Memory B cell (primary cell): ENCODE measurements at regions not wholly inside any gene's neighbourhood (a gene's known extent, or its start where the extent isn't known, plus 50 kb on each side); places are given as distances from the start of the nearest gene placed in this dataset.

Experiments
- ATAC-seq: fragments of 150-1000 bp; cut with Tn5 transposase; 2 replicates; pipeline ENCODE4 v1.10.0; 2021; ENCODE audit warnings: low read depth, mild to moderate bottlenecking, moderate library complexity
- DNase-seq, 2 donors: peaks; one replicate each; pipeline ENCODE4 v3.0.0; 2022; ENCODE audit warnings: low spot score in 2 of 2
- H3K27ac Mint-ChIP-seq: one replicate; pipeline ENCODE4 v1.8.0; 2022; ENCODE audit warnings: mild to moderate bottlenecking, moderate library complexity, mixed read lengths
- H3K27me3 Mint-ChIP-seq: one replicate; pipeline ENCODE4 v1.8.0; 2022; ENCODE audit warnings: mixed read lengths
- H3K36me3 Mint-ChIP-seq: one replicate; pipeline ENCODE4 v1.8.0; 2022; ENCODE audit warnings: mild to moderate bottlenecking, mixed read lengths
- H3K4me1 Mint-ChIP-seq: one replicate; pipeline ENCODE4 v1.8.0; 2022; ENCODE audit warnings: mixed read lengths
- H3K4me3 Mint-ChIP-seq: one replicate; pipeline ENCODE4 v1.8.0; 2022; ENCODE audit warnings: mild to moderate bottlenecking, moderate library complexity, mixed read lengths
- H3K9me3 Mint-ChIP-seq: one replicate; pipeline ENCODE4 v1.8.0; 2022; ENCODE audit warnings: mixed read lengths

DNA sequence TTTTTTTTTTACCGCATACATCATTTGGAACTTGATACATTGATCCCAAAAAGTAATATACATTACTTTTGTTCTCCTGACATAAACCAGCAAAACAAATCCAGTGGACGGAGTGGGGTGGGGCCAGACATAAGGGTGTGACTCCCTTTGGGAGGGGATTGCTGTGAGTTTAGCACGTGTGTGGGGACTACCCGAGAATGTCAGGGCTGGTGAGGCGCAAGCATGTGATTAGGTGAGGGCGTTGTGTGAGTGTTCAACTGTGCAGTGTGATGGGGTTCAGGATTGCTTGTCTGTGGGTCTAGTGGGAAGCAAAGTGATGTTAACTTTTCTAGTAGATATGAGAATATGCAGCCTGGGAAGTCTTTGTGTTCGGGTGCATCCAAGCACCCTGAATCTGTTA lies 468.0 kb downstream of the TSHZ3 start:
- DNase-seq = no peak
- no peak for ATAC-seq
- H3K27ac Mint-ChIP-seq = no peak overlapping the region
- H3K4me3 Mint-ChIP-seq = no peak overlapping the region
- no peaks in the 10 kb centered on the region for H3K36me3 Mint-ChIP-seq
- H3K9me3 Mint-ChIP-seq = no peaks in the 10 kb centered on the region
- H3K27me3 Mint-ChIP-seq = no peaks in the 10 kb centered on the region
- no peaks in the 10 kb centered on the region for H3K4me1 Mint-ChIP-seq

DNA sequence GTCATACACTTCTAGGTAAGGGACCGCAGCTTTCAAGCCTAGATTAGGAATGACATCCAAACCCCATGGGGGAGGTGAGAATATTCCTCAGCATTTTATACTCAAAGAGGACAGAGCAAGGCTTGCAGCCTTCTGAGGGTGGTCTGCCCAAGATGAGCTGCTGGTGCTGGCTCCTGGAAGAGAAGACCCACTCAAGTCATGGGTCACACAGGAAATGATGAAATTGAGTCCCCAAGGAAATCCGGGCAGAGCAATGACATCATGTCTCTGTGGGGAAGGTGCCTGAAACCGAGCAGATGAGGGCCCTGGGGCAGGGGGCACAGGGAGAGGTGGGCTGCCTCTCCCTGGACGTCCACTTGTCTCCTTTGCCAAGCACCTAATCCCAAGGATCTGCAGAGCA lies 468.7 kb downstream of the TSHZ3 start:
- ATAC-seq (no peak), DNase-seq (no peak)
- Mint-ChIP-seq H3K27ac (no peak overlapping the region), H3K27me3 (no peaks in the 10 kb centered on the region), H3K4me1 (no peaks in the 10 kb centered on the region), H3K36me3 (no peaks in the 10 kb centered on the region), H3K4me3 (no peak overlapping the region), H3K9me3 (no peaks in the 10 kb centered on the region)

- Mint-ChIP-seq H3K4me1 (no peaks in the 10 kb centered on the region), H3K27ac (no peak overlapping the region), H3K36me3 (no peaks in the 10 kb centered on the region), H3K27me3 (no peaks in the 10 kb centered on the region), H3K9me3 (no peaks in the 10 kb centered on the region), H3K4me3 (no peak overlapping the region)
- DNase-seq (no peak), ATAC-seq (no peak)
Observed at GRCh38 chr19:30880151-30880550, 469.1 kb downstream of the TSHZ3 start.

DNA sequence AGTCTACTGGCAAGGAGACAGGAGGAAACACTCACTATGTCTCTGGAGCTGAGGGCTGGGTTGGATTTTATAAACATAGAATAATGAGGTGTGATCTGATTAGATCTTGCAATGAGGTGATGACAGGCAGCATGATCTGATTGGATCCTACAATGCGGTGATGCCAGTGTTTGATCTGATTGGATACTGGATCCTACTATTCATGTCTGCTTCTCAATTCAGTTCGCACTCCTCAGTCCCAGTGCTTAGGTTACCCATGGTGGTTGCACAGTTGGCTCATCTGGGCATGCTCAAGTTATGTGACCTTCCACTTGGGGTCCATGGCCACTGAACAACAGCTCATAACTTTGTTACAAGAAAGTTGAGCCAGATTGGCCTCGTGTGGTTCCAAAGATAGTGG lies 469.5 kb downstream of the TSHZ3 start:
- no peak for DNase-seq
- no peaks in the 10 kb centered on the region for H3K9me3 Mint-ChIP-seq
- H3K4me1 Mint-ChIP-seq = no peaks in the 10 kb centered on the region
- no peak for ATAC-seq
- H3K4me3 Mint-ChIP-seq = no peak overlapping the region
- H3K27me3 Mint-ChIP-seq = no peaks in the 10 kb centered on the region
- no peak overlapping the region for H3K27ac Mint-ChIP-seq
- H3K36me3 Mint-ChIP-seq = no peaks in the 10 kb centered on the region

- H3K36me3 Mint-ChIP-seq = no peaks in the 10 kb centered on the region
- ATAC-seq (no peak), DNase-seq (no peak)
- no peaks in the 10 kb centered on the region for H3K9me3 Mint-ChIP-seq
- no peak overlapping the region for H3K4me3 Mint-ChIP-seq
- no peaks in the 10 kb centered on the region for H3K27me3 Mint-ChIP-seq
- H3K4me1 Mint-ChIP-seq = no peaks in the 10 kb centered on the region
- no peak overlapping the region for H3K27ac Mint-ChIP-seq
Observed at GRCh38 chr19:30879225-30879624, 470.0 kb downstream of the TSHZ3 start.

DNA sequence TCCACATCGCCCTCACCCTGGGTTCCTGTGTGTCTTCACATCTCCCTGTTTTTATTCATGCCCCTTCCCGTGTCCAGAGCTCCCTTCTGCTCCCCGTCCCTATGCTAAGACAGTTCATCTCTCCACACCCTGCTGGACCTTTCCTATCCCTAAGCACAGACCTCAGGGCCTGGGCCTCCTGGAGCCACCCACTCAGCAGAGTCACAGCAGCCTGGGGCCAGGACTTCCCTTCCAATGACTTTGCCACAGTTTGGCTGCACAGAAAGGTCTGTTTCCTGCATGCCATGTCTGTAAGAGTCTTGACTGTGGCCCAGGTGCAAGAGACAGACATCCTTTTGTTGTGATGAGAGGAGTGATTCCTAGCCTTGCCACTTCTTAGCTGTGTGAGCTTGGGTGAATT lies 470.7 kb downstream of the TSHZ3 start:
- Mint-ChIP-seq H3K9me3 (no peaks in the 10 kb centered on the region), H3K36me3 (no peaks in the 10 kb centered on the region), H3K4me1 (no peaks in the 10 kb centered on the region), H3K27ac (no peak overlapping the region), H3K4me3 (no peak overlapping the region), H3K27me3 (no peaks in the 10 kb centered on the region)
- no peak for DNase-seq
- ATAC-seq = no peak

GRCh38 chr19:30877661-30878113 lies 471.5 kb downstream of the TSHZ3 start:
- Mint-ChIP-seq H3K4me3 (no peak overlapping the region), H3K36me3 (no peaks in the 10 kb centered on the region), H3K9me3 (no peaks in the 10 kb centered on the region), H3K4me1 (no peaks in the 10 kb centered on the region), H3K27me3 (no peaks in the 10 kb centered on the region), H3K27ac (no peak overlapping the region)
- no peak for ATAC-seq
- DNase-seq = no peak

GRCh38 chr19:30873691-30874090 lies 475.5 kb downstream of the TSHZ3 start:
- no peak for ATAC-seq
- H3K27me3 Mint-ChIP-seq = no peaks in the 10 kb centered on the region
- H3K27ac Mint-ChIP-seq = no peak overlapping the region
- H3K9me3 Mint-ChIP-seq = peaks cover 2% of the 10 kb centered on the region
- no peak for DNase-seq
- no peaks in the 10 kb centered on the region for H3K4me1 Mint-ChIP-seq
- H3K4me3 Mint-ChIP-seq = no peak overlapping the region
- no peaks in the 10 kb centered on the region for H3K36me3 Mint-ChIP-seq

- H3K27ac Mint-ChIP-seq = no peak overlapping the region
- no peak overlapping the region for H3K4me3 Mint-ChIP-seq
- ATAC-seq (no peak), DNase-seq (no peak)
- no peaks in the 10 kb centered on the region for H3K27me3 Mint-ChIP-seq
- no peaks in the 10 kb centered on the region for H3K36me3 Mint-ChIP-seq
- H3K9me3 Mint-ChIP-seq = peaks cover 2% of the 10 kb centered on the region
- H3K4me1 Mint-ChIP-seq = no peaks in the 10 kb centered on the region
Observed at GRCh38 chr19:30873003-30873402, 476.2 kb downstream of the TSHZ3 start.

- no peak for ATAC-seq
- Mint-ChIP-seq H3K9me3 (peaks cover 2% of the 10 kb centered on the region), H3K36me3 (no peaks in the 10 kb centered on the region), H3K4me3 (no peak overlapping the region), H3K27ac (no peak overlapping the region), H3K27me3 (no peaks in the 10 kb centered on the region), H3K4me1 (no peaks in the 10 kb centered on the region)
- DNase-seq = no peak
Observed at GRCh38 chr19:30871979-30872378, 477.3 kb downstream of the TSHZ3 start.

- no peak overlapping the region for H3K27ac Mint-ChIP-seq
- no peak for DNase-seq
- H3K36me3 Mint-ChIP-seq = no peaks in the 10 kb centered on the region
- peaks cover 2% of the 10 kb centered on the region for H3K9me3 Mint-ChIP-seq
- no peaks in the 10 kb centered on the region for H3K27me3 Mint-ChIP-seq
- no peak overlapping the region for H3K4me3 Mint-ChIP-seq
- no peaks in the 10 kb centered on the region for H3K4me1 Mint-ChIP-seq
- ATAC-seq = no peak
Observed at GRCh38 chr19:30870876-30871275, 478.4 kb downstream of the TSHZ3 start.

- no peaks in the 10 kb centered on the region for H3K27me3 Mint-ChIP-seq
- DNase-seq (no peak), ATAC-seq (no peak)
- H3K27ac Mint-ChIP-seq = no peak overlapping the region
- no peaks in the 10 kb centered on the region for H3K36me3 Mint-ChIP-seq
- peaks cover 10% of the 10 kb centered on the region for H3K9me3 Mint-ChIP-seq
- no peak overlapping the region for H3K4me3 Mint-ChIP-seq
- H3K4me1 Mint-ChIP-seq = no peaks in the 10 kb centered on the region
Observed at GRCh38 chr19:30865511-30865910, 483.7 kb downstream of the TSHZ3 start.

GRCh38 chr19:30864391-30865215 lies 484.6 kb downstream of the TSHZ3 start:
- ATAC-seq (no peak), DNase-seq (no peak)
- H3K27ac Mint-ChIP-seq = no peak overlapping the region
- no peak overlapping the region for H3K4me3 Mint-ChIP-seq
- H3K36me3 Mint-ChIP-seq = no peaks in the 10 kb centered on the region
- H3K9me3 Mint-ChIP-seq = peaks cover 12% of the 10 kb centered on the region
- no peaks in the 10 kb centered on the region for H3K4me1 Mint-ChIP-seq
- no peaks in the 10 kb centered on the region for H3K27me3 Mint-ChIP-seq

GRCh38 chr19:30862876-30863275 lies 486.4 kb downstream of the TSHZ3 start:
- no peaks in the 10 kb centered on the region for H3K27me3 Mint-ChIP-seq
- no peaks in the 10 kb centered on the region for H3K36me3 Mint-ChIP-seq
- no peak overlapping the region for H3K27ac Mint-ChIP-seq
- no peak overlapping the region for H3K4me3 Mint-ChIP-seq
- ATAC-seq = no peak
- peaks cover 12% of the 10 kb centered on the region for H3K9me3 Mint-ChIP-seq
- no peak for DNase-seq
- H3K4me1 Mint-ChIP-seq = no peaks in the 10 kb centered on the region

DNA sequence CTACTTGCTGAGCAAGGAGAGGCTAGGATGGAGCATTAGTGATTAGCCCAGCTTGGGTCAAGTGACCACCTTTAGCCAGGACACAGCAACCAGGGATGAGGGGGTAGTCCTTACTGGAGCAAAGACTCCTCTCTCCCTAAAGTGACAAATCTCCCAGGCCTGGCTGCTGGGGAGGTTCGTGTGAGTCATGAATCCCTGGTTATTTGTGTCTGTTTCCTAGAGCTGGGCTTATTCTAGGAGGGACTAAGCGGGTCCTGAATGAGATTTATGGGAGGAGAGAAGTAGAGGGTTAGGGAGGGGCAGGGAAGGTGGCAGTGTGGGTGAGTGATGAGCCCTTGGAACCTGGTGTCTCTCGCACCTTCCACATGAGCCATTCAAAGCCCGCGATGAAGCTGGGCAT lies 487.3 kb downstream of the TSHZ3 start:
- no peak for DNase-seq
- Mint-ChIP-seq H3K27me3 (no peaks in the 10 kb centered on the region), H3K27ac (no peak overlapping the region), H3K4me3 (no peak overlapping the region), H3K9me3 (peaks cover 12% of the 10 kb centered on the region), H3K4me1 (no peaks in the 10 kb centered on the region), H3K36me3 (no peaks in the 10 kb centered on the region)
- no peak for ATAC-seq
